ENCODE measurements at regions not wholly inside any gene's neighbourhood (a gene's known extent, or its start where the extent isn't known, plus 50 kb on each side); places are given as distances from the start of the nearest gene placed in this dataset.
"Not testable (repeated sequence)": the region's sequence is repeated elsewhere in the genome, so short reads cannot be mapped to it uniquely, and the experiment has no call there.

DNA sequence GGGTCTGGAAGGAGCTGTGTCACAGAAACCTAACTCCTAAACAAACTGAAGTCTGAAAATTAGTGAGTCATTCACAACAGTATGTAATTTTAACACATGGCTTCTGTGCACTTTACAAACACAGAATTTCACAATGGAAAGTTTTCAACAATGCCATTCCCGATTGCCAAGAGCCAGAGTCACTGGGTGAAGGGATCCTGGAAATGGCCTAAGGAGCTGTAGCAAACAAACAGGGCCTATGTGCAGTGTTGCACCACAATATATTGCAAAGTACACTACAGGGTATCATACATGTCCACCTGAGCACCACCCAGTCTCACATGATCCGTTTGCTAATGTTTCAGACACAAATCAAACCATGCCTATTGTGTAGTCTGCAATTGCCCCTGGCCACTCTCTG is 184.7 kb upstream of the OTX2 start:
- no peak for DNase-seq

DNA sequence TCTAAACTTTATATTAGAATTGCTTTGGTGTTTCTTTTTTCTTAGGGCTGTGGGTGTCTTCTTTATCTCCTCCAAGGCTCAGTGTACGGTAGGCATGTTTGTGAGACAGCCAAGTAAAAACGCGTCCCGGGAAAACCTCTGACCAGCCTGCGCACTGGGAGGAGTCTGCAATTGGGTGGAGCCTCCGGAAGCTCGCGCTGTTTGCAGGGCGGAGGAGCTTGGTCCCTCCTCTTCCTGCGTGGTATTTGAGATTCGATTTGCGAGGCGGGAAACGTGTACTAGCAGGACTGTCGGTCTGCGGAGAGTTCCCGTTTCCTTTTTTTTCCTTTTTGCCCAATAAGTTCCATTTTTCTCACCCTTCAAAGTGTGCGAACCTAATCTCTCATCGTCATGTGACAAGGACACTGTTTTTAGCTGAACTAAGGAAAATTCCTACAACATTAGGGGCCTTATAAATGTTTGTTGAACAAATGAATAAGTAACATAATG is 182.1 kb upstream of the OTX2 start:
- no peak for DNase-seq

DNA sequence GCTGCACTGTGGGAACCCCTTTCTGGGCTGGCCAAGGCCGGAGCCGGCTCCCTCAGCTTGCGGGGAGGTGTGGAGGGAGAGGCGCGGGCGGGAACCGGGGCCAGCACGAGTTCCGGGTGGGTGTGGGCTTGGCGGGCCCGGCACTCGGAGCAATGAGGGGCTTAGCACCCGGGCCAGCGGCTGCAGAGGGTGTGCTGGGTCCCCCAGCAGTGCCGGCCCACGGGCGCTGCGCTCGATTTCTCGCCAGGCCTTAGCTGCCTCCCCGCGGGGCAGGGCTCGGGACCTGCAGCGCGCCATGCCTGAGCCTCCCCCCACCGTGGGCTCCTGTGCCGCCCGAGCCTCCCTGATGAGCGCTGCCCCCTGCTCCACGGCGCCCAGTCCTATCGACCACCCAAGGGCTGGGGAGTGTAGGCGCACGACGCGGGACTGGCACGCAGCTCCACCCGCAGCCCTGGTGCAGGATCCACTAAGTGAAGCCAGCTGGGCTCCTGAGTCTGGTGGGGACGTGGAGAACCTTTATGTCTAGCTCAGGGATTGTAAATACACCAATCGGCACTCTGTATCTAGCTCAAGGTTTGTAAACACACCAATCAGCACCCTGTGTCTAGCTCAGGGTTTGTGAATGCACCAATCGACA is 180.8 kb upstream of the OTX2 start:
- DNase-seq: not testable (repeated sequence)

DNA sequence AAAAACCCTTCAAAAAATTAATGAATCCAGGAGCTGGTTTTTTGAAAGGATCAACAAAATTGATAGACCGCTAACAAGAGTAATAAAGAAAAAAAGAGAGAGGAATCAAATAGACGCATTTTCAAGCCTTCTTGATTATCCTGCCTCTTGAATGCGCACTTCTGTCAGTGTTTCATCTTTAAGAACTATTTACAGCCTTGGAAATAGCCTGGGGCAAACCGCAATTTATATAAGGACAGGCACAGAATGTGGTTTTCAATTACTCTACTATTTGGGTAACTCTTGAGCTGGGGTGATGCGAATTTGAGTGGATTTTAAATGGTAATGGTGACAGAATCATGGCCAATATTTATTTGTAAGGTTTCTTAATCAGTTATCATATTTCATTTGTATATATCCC is 179.1 kb upstream of the OTX2 start:
- no peak for DNase-seq

DNA sequence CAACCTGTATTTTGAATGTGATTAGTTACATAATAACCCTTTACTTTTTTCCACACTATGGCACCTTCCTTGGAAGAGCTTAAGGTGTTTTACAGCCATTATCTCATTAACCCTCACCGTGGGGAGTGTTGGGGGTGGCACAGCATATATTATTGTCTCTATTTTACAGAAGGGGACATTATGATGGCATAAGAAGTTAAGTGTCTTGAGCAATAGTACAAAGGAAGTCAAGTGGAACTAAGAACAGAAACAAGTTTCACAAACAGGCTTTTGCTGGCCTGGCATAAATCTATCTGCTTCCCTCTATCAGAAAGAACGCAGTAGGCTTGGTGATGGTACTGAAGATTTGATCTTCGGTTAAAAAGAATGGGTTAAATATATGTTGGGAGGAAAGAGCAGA is 169.7 kb upstream of the OTX2 start:
- DNase-seq: no peak

DNA sequence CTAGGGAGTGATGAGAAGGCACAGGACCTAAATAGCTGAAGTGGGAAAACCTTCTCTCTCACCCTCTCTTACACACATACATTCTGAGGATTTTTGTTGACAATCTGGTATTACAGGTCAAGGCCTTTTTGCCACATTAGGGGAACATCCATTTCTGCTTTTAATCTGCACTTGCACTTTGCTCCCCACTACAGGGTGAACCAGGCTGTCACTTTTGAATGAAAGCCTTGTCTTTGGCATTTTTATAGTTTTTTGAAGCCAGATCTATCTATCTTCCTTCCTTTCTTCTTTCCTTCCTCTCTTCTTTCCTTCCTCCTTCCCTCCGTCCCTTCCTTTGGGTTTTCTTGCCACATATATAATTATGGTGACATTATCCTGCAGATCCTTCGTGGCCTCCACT is 165.9 kb upstream of the OTX2 start:
- DNase-seq: no peak

DNA sequence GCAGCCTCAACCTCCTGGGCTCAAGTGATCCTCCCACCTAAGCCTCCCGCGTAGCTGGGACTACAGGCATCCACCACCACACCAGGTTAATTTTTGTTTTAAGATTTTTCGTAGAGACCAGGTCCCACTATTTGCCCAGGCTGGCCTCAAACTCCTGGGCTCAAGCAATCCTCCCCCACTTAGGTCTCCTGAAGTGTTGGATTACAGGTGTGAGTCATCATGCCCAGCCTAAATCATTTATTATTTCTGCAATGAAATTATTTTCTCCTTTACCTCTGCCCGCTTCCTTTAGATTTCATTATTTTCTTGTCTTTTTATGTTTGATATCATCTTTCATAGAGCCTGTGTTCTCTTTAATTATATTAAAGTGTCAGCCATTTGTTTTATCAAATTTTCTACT is 165.2 kb upstream of the OTX2 start:
- DNase-seq: no peak

DNA sequence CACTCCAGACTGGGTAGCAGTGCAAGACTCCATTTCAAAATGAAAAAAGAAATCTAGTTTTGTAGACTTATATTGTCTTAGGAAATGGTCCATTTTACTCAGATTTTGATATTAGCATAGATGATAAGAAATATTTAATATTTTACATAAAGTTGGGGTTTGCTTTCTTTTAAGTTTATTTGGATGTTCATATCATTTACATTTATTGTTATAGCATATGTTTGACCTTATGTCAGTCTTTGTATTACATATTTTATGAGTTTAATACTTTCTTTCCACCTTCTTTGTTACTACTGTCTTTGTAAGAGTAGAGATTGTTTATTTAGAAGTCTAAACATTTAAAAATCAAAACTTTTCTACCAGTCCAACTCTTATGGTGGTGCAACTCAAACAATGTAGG is 162.7 kb upstream of the OTX2 start:
- DNase-seq: no peak

DNA sequence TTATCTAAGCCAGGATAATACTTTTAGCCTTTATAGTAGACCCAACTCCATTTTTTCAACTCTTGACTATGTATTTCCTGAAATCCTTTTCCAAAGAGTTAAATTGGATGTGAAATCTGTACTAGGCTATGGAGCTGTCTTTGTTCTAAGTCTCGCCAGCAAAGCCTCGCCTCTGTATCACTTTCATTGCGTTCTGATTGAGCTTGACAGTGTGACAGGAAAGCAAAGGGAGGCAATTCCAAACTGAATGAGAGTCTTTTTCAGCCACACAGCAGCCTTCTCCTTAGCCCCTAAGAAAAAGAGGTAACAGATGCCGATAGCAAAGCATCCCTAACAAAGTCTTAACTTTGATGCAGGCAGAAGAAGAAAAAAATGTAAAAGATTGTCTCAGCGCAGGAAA is 154.6 kb upstream of the OTX2 start:
- no peak for DNase-seq

DNA sequence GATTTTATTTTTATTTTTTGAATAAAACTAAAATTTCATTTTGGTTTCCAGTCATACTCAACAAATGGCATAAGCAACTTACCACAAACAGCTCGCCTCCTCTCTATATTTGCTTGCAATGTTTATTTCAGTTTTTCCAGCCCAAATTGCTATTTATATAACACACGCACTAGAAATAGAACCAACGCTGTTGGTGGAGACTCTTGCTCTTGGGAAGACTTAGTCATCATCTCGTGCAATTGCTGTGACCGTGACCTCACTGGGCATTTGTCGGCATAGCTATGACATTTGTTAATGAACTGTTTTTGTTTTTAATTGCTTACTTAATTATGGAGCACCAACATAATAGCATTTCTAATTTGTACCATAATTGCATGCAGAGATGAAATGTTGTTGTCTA is 153.1 kb upstream of the OTX2 start:
- DNase-seq: peak in 1 of 14 donors; percentile 25

DNA sequence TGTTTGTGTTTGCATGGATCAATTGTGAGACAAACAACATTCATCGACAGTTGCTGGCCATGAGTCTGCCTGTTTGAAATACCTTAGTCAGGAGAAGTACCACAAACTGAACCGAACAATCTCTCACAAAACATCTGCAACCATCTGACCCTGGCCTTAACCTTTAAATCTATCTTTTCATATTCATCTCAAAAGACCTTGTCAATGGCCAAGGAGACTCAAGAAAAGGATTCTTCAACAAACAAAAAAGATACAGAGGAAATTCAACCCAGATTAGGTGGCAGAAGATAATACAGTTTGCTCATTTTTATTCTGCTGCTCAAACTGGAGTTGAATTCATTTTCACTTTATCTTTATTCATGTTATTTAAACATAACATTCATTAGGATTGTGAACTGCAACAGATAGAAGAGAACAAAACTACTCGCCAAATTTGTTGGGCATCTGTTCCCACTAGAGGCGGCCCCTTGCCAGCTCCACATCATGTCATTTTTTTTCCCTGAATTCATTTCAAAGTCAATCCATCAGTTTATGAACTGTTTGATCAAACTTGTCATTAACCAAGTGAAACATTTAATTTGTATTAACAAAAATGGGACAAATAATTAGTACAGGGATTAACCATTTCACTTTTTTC is 152.3 kb upstream of the OTX2 start:
- peak in 1 of 14 donors; percentile 43 for DNase-seq

DNA sequence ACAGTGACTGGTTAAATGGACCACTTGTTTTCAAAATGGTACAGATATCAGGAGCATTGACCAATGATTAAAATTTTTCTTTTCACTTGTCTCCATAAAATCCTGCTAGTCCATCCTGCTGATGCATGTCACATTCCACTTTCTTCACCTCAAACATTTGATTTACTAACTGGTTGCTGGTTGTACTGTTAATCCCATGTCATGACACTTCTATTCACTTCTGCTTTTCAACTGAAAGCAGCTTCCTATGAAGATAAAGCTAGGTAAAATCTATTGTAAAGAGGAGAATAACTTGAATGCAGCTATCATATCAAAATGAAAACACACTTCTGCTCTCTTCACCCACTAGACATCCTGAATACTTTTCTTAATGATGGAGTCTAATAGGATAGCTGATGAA is 149.6 kb upstream of the OTX2 start:
- no peak for DNase-seq

DNA sequence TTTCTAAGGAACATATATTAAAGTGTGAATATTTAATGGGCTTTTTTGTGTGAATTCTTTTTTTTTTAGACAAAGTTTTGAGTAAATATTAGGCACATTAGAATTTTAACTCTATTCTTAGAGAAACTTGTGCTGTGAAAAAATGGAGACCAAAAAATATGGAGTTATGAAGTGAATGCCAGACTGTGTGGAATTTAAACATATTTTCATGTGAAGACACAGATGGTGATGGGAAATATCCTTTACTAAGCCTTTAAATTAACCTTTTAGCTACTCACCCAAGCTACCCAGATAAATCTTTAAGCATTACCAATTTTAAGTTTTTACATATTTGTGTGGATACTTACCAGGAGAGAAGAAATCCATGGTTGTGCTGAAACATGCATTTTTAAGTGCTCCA is 148.8 kb upstream of the OTX2 start:
- DNase-seq: no peak

DNA sequence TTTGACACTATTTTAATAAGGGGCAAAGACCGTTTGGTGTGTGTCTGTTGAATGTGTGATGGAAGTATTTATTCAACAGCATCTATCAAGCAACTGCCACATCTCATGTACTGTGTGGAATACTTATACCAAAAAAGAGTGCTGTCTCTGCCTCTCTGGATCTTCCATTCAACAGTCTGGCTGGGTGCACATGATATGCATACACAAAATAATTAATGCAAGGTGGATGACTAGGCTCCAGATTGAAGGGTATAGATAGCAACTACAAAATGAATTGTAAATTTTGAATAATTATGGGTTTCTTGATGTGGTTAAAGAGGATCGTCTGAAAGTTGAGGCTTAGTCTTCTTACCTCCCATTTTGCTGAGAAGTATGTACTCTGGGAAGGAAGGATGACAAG is 145.9 kb upstream of the OTX2 start:
- no peak for DNase-seq

DNA sequence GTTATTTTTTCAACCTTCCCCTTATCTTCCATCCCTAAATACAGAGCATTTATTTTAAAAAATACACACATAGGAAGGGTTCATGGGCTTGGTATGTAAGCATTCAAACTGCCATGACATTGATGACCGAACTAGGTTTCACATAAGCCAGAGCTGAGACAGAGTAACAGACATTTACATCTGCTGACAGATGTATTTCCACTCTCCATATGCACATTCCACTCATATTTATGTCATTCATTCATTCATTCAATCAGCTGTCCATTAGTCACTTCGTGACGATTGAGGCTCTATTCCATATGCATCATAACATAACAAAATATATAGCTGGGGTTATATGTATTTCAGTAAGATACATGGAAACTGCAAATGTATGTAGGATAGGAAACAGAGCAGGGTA is 145.5 kb upstream of the OTX2 start:
- no peak for DNase-seq

DNA sequence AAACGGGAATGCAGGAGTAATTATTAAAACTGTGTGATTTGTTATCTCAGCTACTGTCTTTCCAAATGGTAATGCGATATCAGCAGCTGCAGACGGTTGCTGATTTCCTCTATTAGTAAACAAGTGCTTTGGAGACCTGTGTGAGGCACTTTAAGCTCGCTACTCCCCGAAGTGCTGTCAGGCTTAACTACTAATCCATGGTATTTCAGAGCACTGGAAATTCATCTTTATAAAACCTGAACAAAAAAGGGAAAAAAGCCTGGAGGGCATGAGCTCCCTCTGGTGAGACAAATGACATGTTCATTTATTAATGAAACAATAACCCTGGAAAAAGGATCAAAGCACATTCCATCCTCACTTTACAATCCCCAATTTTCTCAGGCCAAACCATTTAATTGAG is 143.6 kb upstream of the OTX2 start:
- peak in 1 of 14 donors; percentile 2 for DNase-seq

DNA sequence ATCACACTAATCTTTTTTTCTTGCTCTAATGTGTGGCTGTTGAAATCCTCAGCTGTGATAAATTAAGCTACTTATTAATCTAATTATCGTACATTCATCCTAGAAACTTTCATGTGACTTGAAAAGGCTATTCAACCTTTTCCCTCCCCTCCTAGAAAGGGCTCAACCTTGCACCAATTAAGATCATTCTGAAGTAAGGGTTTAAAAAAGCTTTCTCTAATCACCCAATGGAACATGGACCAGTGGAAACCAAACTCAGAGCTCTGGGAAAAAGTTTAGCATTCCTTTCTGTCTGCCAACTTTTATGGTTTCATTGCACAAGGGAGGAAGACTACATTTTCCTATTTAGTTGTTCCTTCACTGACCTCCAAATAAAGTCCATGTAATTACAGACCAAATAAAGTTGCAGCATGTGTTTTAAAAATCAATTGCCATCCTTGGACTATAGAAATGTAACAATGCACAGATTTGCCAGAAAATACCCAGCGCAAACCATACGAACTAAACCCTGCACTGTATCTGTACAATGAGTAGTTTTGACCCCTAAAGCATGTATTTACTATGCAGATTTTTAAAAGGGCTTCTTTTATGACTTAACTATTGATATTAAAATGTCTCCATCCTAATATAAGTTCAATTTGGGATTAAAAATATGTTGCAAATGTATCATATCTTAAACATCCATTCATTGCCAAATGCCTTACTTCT is 142.6 kb upstream of the OTX2 start:
- no peak for DNase-seq

DNA sequence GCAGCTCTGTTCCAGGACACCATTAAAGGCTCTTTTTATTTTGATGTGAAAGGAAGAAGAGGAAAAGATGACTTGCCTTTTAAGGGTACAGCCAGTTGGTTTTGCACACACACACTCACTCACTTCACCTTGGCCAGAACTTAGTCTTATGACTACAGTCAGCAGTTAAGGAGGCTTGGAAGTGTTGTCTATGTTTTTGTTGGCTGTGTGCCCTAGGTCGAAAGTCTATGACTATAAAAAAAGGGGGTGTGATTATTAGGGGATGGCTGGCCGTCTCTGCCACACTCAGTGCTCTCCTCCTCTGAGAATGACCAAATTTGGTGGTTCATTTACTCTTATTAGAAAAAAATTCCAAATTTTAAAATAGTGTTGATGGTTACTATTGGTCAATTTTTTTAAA is 139.5 kb upstream of the OTX2 start:
- no peak for DNase-seq

DNA sequence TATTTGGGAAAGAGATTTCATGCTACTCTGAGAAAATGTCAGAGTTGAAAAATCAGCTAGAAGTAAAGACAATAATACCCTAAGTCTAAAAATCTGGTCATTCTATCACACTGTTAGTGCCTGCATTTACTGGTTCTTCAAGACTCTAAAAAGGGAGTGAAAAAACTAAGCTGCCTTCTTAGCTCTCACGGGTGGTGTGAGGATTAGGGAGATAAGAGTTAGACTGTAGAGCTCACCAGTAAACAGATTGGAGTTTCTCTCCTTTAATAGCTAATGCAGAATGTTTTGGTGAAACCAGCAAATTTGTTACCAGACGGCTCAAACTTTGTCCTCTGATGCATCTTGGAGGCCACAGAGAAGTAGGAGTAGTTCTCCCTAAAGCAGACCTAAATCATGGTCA is 135.0 kb upstream of the OTX2 start:
- no peak for DNase-seq

DNA sequence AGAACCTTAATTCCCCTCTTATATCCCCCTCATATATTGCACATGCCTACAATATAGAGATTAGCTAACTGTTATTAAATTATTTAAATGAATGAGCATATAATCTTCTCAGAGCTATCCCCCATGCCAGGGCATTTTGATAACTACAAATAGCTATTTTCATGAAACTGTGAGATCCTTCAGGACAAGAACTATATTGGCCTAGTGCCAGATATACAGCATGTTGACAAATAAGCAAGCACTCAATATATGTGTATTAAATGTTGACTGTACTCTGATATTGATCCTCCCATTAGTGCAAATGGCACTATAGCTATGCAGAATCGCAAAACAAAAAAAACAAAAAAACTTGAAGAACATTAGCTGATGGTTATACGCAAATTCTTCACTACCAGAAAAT is 134.1 kb upstream of the OTX2 start:
- no peak for DNase-seq

DNA sequence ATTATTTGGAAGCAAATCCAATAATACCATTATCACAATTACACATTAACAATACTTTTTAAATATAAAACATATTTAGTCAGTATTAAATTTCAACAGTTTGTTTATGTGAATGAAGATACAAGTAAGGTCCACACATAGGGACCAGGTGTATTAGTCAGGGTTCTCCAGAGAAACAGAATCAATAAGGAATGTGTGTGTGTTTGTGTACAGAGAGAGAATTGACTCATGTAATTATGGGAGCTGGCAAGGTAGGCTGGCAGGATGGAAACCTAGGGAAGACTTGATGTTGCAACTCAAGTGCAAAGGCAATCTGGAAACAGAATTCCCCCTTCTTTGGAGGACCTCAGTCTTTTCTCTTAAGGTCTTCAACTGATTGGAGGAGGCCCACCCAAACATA is 123.2 kb upstream of the OTX2 start:
- DNase-seq: no peak

DNA sequence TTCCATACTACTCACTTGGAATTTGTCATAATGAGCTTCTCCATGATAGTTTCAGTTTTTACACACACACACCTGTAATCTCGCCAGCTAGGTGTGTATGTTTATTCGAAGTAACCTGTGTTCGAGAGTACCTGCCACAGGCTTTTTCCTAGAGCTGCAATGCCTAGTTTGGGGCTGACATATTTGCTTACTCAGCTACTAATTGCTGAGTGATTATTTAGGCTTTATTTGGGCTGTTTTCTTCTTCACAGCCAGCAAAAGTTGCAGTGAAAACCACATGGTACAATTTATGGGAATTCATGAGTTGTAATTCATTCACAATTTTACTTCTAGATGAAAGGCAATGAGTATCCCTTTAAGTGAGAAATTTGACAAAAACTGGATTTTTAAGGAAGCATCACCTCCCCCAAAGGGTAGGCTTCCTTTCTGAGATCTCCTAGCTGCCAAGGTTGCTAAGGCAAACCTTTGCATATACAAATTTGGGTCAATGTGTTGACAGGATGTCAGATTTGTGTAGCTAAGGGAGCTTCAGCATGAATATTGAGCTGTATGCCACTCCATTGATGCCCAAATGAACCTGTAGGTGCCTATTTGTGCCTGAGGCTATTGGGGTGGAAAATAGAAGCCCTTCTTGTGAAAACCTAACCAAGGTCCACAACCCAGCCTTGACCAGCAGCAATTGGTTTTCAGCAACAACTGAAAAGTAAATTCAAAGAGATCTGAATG is 108.7 kb upstream of the OTX2 start:
- DNase-seq: no peak

DNA sequence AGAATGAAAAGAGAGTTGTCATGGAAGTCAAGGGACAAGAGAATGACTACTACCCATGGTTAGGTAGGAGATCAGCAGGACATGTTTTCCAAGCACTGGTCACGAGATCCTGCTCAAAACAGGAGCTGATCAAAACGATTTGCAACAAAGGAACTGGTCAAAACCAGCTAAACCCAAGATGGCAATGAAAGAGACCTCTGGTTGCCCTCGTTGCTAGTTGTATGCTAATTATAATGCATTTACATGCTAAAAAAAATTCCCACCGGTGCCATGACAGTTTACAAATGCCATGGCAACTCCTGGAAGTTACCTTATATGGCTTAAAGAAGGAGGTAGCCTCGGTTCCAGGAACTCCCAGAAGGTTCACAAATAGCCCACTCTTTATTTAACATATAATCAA is 95.0 kb upstream of the OTX2 start:
- no peak for DNase-seq
